VCaP (cell line): ENCODE measurements at regions not wholly inside any gene's neighbourhood (a gene's known extent, or its start where the extent isn't known, plus 50 kb on each side); places are given as distances from the start of the nearest gene placed in this dataset.

Experiments
- H3K27ac ChIP-seq: fragments of 450-650 bp; 2 replicates; pipeline ENCODE4 v1.5.1; 2017
- CTCF ChIP-seq: fragments of 450-650 bp; conservative IDR thresholded peaks from 2 replicates; pipeline ENCODE4 v1.5.1; 2017; ENCODE audit warnings: mild to moderate bottlenecking, moderate library complexity

DNA sequence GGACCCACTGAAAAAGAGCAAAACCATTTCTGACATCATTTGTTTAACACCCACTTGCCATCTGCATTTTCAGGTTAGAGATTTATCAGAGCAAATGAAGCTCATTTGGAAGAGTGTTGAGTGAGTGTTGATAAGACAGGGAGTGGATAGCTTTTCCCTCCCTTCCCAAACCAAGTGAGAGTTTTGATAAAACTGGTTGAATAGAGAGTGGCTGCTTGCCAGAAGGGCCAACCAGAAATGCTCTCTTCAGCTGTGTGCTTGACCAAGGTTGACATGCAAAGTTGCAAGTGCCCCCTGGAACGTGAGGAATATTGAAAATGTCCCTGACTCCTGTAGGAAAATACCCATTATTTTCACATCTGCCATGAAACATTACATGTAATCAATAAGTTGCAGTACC lies 1487.0 kb upstream of the FLRT2 start:
- no peak overlapping the region for H3K27ac ChIP-seq
- no peak for TF ChIP-seq CTCF

DNA sequence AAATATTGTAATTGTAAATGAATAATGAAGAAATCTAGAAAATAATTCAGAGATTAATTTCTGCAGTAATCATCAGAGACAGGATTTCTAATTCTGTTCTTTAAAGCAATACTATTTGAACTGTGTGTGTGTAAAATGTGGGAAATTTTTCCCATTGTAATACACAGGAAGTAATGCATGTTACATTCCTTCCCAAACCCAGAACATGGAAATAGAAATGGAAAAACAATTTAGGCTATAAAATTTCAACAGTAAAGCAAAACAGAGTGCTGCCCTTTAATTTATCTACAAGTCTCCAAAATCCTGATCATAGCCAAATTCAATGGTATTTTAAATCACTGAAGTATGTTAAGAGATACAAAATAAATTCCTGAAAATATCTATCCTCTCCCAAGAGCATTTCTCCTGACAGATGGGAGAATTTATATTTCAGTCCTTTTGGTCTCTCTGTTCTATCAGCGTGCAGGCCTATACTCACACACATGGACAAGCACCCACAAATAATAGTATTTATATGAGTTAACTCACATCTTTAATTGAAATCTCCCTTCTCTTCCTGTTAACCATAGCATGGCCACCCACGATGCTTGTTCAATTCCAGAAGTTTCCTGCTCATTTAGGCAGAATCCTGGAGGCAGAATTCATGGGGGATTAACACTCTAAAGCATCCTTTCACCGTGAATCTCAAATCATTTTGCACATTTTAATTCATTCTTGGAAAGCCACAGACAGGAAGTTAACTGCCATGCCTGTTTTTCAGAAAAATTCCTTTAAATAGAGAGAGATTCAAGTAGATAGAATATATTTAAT lies 1465.4 kb upstream of the FLRT2 start:
- TF ChIP-seq CTCF = no peak
- H3K27ac ChIP-seq = no peak overlapping the region

DNA sequence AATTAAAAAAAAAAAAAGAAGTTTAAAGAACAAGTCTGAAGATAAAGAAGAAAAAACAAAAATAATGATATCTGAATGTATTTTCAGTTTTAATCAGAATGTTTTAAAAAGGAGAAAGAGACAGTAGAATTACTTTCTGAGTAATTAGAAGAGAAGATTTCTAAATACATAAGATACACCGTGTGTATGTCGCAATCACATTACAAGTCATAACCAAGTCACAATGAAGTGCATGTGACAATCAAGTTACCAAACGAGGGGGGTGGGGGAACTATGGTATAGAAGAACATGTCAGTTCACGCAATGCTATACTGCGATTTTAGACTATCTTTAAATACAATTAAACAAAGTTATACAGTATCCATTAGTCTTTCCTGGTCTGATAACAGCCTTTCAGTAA lies 1464.1 kb upstream of the FLRT2 start:
- H3K27ac ChIP-seq = no peak overlapping the region
- TF ChIP-seq CTCF = no peak

GRCh38 chr14:84068288-84068687 lies 1461.7 kb upstream of the FLRT2 start:
- TF ChIP-seq CTCF = no peak
- no peak overlapping the region for H3K27ac ChIP-seq

DNA sequence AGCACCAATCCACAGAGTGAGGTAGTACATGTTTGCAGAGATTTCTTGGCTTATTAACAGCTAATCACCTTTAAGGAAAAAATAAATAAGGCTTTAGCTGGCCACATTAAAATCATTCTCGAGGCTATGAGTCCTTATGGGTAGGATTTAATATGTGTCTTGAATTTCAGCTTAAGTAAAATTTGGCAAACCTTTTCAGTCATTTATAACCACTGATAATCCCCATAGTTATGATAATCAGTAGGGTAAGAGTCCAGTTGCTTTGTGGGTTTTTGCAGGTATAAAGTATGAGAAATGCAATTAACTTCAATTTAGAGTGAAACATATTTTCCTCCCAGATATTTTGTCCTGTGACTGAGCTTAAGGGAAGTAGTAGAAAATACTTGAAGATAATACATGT lies 1458.9 kb upstream of the FLRT2 start:
- no peak overlapping the region for H3K27ac ChIP-seq
- no peak for TF ChIP-seq CTCF

DNA sequence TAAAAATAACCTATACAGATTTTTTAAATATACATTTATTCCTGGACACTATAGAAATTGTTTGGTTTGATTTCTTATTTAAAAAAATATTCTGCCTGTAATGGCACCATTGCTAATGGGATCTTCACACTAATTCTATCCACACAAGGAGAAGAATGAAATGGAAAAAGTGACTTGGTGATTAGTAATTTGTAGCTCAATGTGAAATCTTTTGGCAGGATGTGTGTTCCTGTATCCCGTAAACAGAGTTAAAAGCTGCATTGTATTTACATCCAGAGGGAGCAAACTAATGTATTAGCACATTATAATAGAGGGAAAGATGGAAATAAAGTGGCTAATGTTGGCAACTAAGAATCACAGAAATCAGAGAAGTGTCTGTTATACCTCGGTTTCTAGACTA lies 1455.3 kb upstream of the FLRT2 start:
- no peak overlapping the region for H3K27ac ChIP-seq
- no peak for TF ChIP-seq CTCF

DNA sequence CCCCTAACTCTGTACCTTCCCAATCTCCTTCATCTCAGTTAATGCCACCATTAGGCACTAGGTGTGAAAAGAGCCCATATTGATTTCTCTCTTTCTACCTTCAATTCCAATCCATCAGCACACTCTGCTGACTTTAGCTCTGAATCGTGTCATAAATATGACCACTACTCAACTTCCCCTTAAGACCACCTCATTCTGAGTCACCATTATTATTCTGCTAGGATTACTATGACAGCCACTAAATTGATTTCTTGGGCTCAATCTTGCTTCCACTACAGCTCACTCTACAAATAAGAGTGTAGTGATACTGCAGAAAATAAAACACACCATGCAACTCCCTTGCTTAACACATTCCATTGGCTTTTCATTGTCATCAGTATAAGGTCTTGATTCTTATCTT lies 1449.0 kb upstream of the FLRT2 start:
- no peak for TF ChIP-seq CTCF

More for the DNA sequence above, 1449.0 kb upstream of the FLRT2 start:
- no peak overlapping the region for H3K27ac ChIP-seq
